ENCODE measurements at regions not wholly inside any gene's neighbourhood (a gene's known extent, or its start where the extent isn't known, plus 50 kb on each side); places are given as distances from the start of the nearest gene placed in this dataset.

GRCh38 chr18:78675231-78675630, 304.4 kb upstream of the SALL3 start:
- TF ChIP-seq ZNF274 (IDR thresholded peaks at IDR 0.05; ENCODE audit: low read depth, low read length) (no peak), YY1 (IDR thresholded peaks at IDR 0.05; ENCODE audit: insufficient read depth, insufficient read length) (no peak), SUZ12 (IDR thresholded peaks at IDR 0.05; ENCODE audit: extremely low read depth, insufficient read depth, insufficient read length) (no peak)
